EH (cell line): ENCODE measurements at regions not wholly inside any gene's neighbourhood (a gene's known extent, or its start where the extent isn't known, plus 50 kb on each side); places are given as distances from the start of the nearest gene placed in this dataset.
"Not testable (repeated sequence)": the region's sequence is repeated elsewhere in the genome, so short reads cannot be mapped to it uniquely, and the experiment has no call there.

Experiments used
- DNase-seq: peaks from one replicate; pipeline ENCODE4 v3.0.0-alpha.2; 2015; ENCODE audit warnings: low read depth

GRCh38 chr16:77488652-77489051 lies 53.8 kb upstream of the ADAMTS18 start:
- DNase-seq: no peak

- no peak for DNase-seq
Measured at GRCh38 chr16:77491091-77491490, 56.3 kb upstream of the ADAMTS18 start.

GRCh38 chr16:77496934-77497333 lies 62.1 kb upstream of the ADAMTS18 start:
- DNase-seq: no peak

- peak; percentile 26 for DNase-seq
Measured at GRCh38 chr16:77499373-77500285, 64.8 kb upstream of the ADAMTS18 start.

GRCh38 chr16:77500286-77500598 lies 65.4 kb upstream of the ADAMTS18 start:
- no peak for DNase-seq

- DNase-seq: no peak
Measured at GRCh38 chr16:77500934-77501664, 66.3 kb upstream of the ADAMTS18 start.

- DNase-seq: no peak
Measured at GRCh38 chr16:77502448-77502847, 67.6 kb upstream of the ADAMTS18 start.

- DNase-seq: not testable (repeated sequence)
Measured at GRCh38 chr16:77506492-77506891, 71.7 kb upstream of the ADAMTS18 start.

DNA sequence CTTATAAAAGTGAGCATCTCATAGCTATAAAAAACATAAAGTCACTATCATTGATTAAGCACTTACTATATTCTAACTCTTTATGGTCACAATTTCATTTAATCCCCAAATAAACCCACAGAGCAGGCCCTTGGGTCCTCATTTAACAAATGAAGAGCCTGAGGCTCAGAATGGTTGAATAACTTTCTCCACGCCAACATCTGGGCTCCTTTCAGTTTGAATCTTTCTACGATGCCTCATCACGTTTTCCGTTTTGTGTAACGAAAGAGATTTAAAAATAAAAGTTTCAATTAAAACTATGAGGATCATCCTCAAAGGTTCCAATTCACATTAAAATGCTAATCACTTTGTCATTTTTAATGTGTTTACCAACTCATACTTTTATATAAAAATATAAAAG lies 74.2 kb upstream of the ADAMTS18 start:
- DNase-seq: no peak

DNA sequence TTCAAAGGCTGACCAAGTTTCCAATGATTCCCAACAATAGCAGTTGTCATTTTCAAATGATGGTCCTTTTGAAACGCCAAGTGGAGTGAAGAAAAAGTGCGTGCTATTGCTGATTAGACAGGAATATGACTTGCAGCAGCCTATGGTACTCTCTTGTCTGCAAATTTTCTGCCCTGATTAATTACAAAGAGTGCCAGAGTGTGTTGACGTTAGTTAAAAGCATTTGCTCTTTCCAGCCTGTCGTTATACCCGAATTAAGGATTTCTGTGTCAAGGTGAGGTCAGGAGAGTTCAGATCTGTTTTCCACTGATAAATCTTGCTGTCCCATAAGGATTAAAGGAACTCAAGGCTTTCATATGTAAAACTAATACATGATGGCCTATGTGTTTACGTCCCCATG lies 75.0 kb upstream of the ADAMTS18 start:
- no peak for DNase-seq

DNA sequence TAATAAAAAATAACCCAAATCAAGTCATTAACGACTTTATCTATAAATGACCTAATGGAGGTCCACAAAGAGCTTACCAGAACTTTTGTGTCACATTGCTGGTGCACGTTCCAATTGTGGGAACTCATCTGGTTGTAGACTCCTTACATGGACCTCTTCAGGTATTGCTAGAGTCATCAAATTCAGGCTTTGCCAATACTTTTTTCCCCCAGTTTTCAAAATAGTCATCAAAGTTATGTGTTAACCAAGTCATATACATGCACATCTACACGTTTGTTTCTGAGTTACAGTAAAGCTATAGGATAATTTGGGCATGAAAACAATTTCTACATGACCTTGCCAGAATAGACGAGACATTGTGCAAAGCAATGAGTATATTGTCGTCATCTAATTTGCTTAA lies 76.2 kb upstream of the ADAMTS18 start:
- no peak for DNase-seq

DNA sequence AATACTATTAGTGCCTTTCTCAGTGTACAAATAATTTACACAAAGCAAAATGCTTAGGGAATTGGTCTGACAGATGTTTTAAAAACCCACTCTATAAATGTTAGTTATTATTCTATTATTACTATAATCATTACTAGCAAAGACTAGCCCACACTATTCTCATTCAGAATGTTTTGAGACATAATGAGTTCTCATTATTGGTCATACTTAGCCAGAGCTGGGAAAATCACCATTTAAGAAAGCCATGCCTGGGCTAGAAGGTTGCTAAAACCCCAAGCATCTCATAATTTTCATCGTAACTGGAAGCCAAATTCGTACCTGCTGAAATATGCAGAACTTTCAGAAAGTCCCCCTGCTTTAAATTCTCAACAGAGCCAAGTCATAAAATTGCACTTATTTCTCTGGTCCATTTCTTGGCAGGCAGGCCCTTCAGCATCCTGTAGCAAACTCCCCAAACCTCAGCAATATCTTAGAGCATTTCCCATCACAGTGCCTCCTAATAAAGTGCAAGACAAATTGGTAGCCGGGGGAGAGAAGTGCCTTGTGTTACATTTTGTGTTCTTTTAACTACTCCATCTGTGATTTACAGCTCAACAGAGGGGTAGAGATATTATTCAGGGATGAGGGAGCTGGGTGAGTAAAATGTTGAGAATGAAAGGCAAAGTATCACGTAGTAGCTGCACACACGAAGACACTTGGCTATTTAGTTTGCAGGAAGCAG lies 79.8 kb upstream of the ADAMTS18 start:
- DNase-seq: no peak

GRCh38 chr16:77525226-77525625 lies 90.4 kb upstream of the ADAMTS18 start:
- not testable (repeated sequence) for DNase-seq

DNA sequence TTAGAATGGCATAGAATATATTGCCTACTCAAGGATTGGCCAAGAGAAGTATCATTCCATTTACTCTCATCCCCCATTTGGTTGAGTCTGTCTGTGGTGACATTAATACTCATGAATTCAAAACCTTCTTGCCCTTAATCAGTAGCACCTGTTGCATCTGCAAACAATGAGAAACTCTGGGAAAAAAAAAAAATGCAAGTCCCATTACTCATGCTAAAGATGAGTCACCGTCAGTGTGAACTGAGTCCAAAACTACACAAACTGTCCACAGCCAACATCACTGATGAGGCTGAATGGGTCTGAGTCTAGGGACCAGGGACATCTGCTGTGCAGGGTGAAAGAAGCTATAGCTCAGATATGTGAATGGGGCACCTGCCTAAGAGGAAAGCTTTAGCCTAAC lies 96.9 kb upstream of the ADAMTS18 start:
- peak; percentile 53 for DNase-seq

- no peak for DNase-seq
Measured at GRCh38 chr16:77536809-77537208, 102.0 kb upstream of the ADAMTS18 start.

- no peak for DNase-seq
Measured at GRCh38 chr16:77539421-77540034, 104.7 kb upstream of the ADAMTS18 start.

GRCh38 chr16:77540646-77541045 lies 105.8 kb upstream of the ADAMTS18 start:
- DNase-seq: no peak

GRCh38 chr16:77541165-77541564 lies 106.3 kb upstream of the ADAMTS18 start:
- DNase-seq: no peak

GRCh38 chr16:77548151-77548550 lies 113.3 kb upstream of the ADAMTS18 start:
- DNase-seq: no peak

- no peak for DNase-seq
Measured at GRCh38 chr16:77548766-77549165, 113.9 kb upstream of the ADAMTS18 start.

GRCh38 chr16:77549876-77550275 lies 115.0 kb upstream of the ADAMTS18 start:
- DNase-seq: no peak

GRCh38 chr16:77551357-77551756 lies 116.5 kb upstream of the ADAMTS18 start:
- DNase-seq: no peak
